Adrenal gland (tissue), 9 donors: ENCODE measurements at regions not wholly inside any gene's neighbourhood (a gene's known extent, or its start where the extent isn't known, plus 50 kb on each side); places are given as distances from the start of the nearest gene placed in this dataset.

Experiments
- DNase-seq, 7 donors: peaks; one replicate each; pipeline ENCODE4 v3.0.0-alpha.2; 2019 to 2020
- H3K27ac ChIP-seq, 5 donors: fragments of 200-600 bp; sonication (generic) in 4 of 5; 1 replicate in 3 of 5; 2 replicates in 2 of 5; pipeline versions ENCODE4 v1.5.1 to v1.8.0; 2016 to 2020; ENCODE audit warnings: mild to moderate bottlenecking in 1 of 5
- H3K27me3 ChIP-seq: fragments of 200-600 bp; 2 replicates; pipeline ENCODE4 v1.8.0; 2021
- H3K36me3 ChIP-seq, 2 donors: fragments of 200-600 bp; replicated peaks in 1 of 2; 1 replicate in 1 of 2; 2 replicates in 1 of 2; pipeline versions ENCODE4 v1.5.1 to v1.8.0; 2018 to 2022
- H3K4me1 ChIP-seq, 2 donors: fragments of 200-600 bp; replicated peaks in 1 of 2; 1 replicate in 1 of 2; 2 replicates in 1 of 2; pipeline versions ENCODE4 v1.5.1 to v1.8.0; 2018 to 2021
- H3K4me3 ChIP-seq, 4 donors: fragments of 200-600 bp; sonication (generic) in 3 of 4; one replicate each; pipeline ENCODE4 v1.5.1; 2016 to 2018
- H3K9me3 ChIP-seq, 3 donors: fragments of 200-600 bp; sonication (generic) in 1 of 3; replicated peaks in 1 of 3; 1 replicate in 2 of 3; 2 replicates in 1 of 3; pipeline versions ENCODE4 v1.5.1 to v1.8.0; 2016 to 2021
- POLR2A ChIP-seq, 2 donors: fragments of 450-650 bp; IDR thresholded peaks; one replicate each; pipeline ENCODE4 v1.6.1; 2017; ENCODE audit warnings: antibody characterized with exemption in 2 of 2, mild to moderate bottlenecking in 2 of 2, moderate library complexity in 1 of 2
- WGBS, 4 donors: extraction: QIAGEN DNeasy Blood & Tissue Kit in 2 of 4; methylation state at CpG; one replicate each; pipeline versions ENCODE4 v1.1.5 to v1.1.7; 2013 to 2017; 5-methylcytosine and 5-hydroxymethylcytosine counted together
- intact Hi-C, 2 donors: fragments of 100-400 bp; cut with DNase I; formaldehyde crosslinking; loops; one replicate each; pipeline versions ENCODE4 v1.14.1 to v1.15.0; 2022 to 2023
- TF ChIP-seq, protein P1 (sequence below), 6 experiments: fragments of 450-650 bp in 4 of 6; fragments of 200-600 bp in 2 of 6; sonication (generic) in 1 of 6; IDR thresholded peaks; 1 replicate in 5 of 6; 2 replicates in 1 of 6; pipeline versions ENCODE4 v1.5.1 to v1.8.0; 2016 to 2021; ENCODE audit warnings: antibody characterized with exemption in 6 of 6, mild to moderate bottlenecking in 2 of 6, moderate library complexity in 1 of 6
- donor health status: healthy with polysubstance abuse.
- donor health status: Bipolar disorder and iron deficiency.
- donor health status: DM: yes; HTN: yes; CAD: no.
- donor health status: DM: no; HTN: no; CAD: no.
- donor health status: DM: no; HTN: no; CAD: no.

- no peaks in the 10 kb centered on the region for H3K36me3 ChIP-seq
These were observed 255.7 kb upstream of the SORCS1 start for GRCh38 chr10:107420196-107420595.

GRCh38 chr10:107418085-107418806, 253.7 kb upstream of the SORCS1 start:
- H3K27ac ChIP-seq: no peak overlapping the region
- no peak for DNase-seq
- H3K4me1 ChIP-seq: no peaks in the 10 kb centered on the region
- no peak overlapping the region for H3K4me3 ChIP-seq
- TF ChIP-seq, protein P1, sequence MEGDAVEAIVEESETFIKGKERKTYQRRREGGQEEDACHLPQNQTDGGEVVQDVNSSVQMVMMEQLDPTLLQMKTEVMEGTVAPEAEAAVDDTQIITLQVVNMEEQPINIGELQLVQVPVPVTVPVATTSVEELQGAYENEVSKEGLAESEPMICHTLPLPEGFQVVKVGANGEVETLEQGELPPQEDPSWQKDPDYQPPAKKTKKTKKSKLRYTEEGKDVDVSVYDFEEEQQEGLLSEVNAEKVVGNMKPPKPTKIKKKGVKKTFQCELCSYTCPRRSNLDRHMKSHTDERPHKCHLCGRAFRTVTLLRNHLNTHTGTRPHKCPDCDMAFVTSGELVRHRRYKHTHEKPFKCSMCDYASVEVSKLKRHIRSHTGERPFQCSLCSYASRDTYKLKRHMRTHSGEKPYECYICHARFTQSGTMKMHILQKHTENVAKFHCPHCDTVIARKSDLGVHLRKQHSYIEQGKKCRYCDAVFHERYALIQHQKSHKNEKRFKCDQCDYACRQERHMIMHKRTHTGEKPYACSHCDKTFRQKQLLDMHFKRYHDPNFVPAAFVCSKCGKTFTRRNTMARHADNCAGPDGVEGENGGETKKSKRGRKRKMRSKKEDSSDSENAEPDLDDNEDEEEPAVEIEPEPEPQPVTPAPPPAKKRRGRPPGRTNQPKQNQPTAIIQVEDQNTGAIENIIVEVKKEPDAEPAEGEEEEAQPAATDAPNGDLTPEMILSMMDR (IDR thresholded peaks at IDR 0.05): no peak
- TF ChIP-seq POLR2A (IDR thresholded peaks at IDR 0.05): no peak
- WGBS, 4 donors: 67 to 71% (median 67%) methylated on average over 7 of the region's 7 CpGs
- no peaks in the 10 kb centered on the region for H3K36me3 ChIP-seq
- no peaks in the 10 kb centered on the region for H3K9me3 ChIP-seq
- no peaks in the 10 kb centered on the region for H3K27me3 ChIP-seq
- intact Hi-C loops: no loop called here

More at GRCh38 chr10:107420196-107420595, 255.7 kb upstream of the SORCS1 start:
- intact Hi-C loops: no loop called here
- H3K27ac ChIP-seq: no peak overlapping the region
- TF ChIP-seq, protein P1 (IDR thresholded peaks at IDR 0.05): no peak
- no peak for TF ChIP-seq POLR2A (IDR thresholded peaks at IDR 0.05)
- no peak overlapping the region for H3K4me3 ChIP-seq
- H3K4me1 ChIP-seq: no peaks in the 10 kb centered on the region
- no peak for DNase-seq
- no peaks in the 10 kb centered on the region for H3K9me3 ChIP-seq
- WGBS, 4 donors: 73 to 86% (median 84%) methylated on average over 3 of the region's 3 CpGs
- no peaks in the 10 kb centered on the region for H3K27me3 ChIP-seq

DNA sequence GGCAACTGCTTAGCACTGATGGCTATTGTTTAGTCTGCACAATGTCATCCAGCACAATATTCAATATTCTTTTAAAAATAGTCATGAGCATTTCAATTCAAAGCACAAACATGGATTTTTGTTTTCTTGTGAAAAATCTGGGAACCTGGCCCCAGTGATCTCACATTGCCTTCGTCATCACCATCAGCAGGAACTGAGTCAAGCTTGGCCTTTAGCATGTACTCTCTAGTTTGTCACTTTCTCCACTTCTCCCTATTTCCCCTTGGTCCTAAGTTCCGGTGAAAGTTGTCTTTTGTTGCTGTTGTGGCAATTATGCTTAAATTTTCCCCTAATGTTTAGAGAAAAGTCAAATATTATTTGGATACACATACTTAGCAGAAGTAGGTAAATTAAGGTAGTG, 252.9 kb upstream of the SORCS1 start:
- Histone ChIP-seq H3K27ac (no peak overlapping the region), H3K4me1 (no peaks in the 10 kb centered on the region), H3K36me3 (no peaks in the 10 kb centered on the region), H3K27me3 (no peaks in the 10 kb centered on the region), H3K4me3 (no peak overlapping the region), H3K9me3 (no peaks in the 10 kb centered on the region)
- no peak for TF ChIP-seq POLR2A (IDR thresholded peaks at IDR 0.05)
- TF ChIP-seq, protein P1 (IDR thresholded peaks at IDR 0.05): no peak
- WGBS, 4 donors: 73 to 86% (median 79%) methylated on average over 2 of the region's 2 CpGs
- no peak for DNase-seq
- intact Hi-C loops: no loop called here

DNA sequence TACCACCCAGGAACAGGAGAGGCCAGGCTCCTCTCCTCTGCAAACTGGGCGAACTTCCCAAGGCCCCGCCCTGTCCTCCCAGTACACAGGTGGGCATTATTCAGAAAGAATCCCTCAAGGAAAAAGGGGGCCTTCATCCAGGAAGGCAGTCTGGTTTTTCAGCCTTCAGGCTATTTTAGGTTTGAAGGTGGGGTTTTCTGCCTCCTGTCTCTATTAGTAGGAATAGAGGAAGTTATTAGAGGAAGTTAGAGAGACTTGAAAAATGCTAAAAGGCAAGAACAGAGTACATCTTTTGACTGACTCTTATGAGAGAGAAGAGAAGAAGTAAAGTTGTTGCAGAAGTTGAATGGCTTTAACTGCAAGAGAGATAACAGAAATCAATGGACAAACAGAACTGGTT, 250.9 kb upstream of the SORCS1 start:
- no peak overlapping the region for H3K4me3 ChIP-seq
- H3K9me3 ChIP-seq: no peaks in the 10 kb centered on the region
- H3K27me3 ChIP-seq: no peaks in the 10 kb centered on the region
- H3K27ac ChIP-seq: no peak overlapping the region
- TF ChIP-seq, protein P1 (IDR thresholded peaks at IDR 0.05): no peak
- no peak for TF ChIP-seq POLR2A (IDR thresholded peaks at IDR 0.05)
- H3K4me1 ChIP-seq: no peaks in the 10 kb centered on the region
- H3K36me3 ChIP-seq: no peaks in the 10 kb centered on the region
- intact Hi-C loops: no loop called here
- no peak for DNase-seq
- WGBS, 4 donors: 74 to 100% (median 91%) methylated on average over 2 of the region's 2 CpGs
